Gastroesophageal sphincter (tissue), 3 donors: ENCODE measurements at regions not wholly inside any gene's neighbourhood (a gene's known extent, or its start where the extent isn't known, plus 50 kb on each side); places are given as distances from the start of the nearest gene placed in this dataset.

Experiments
- CTCF ChIP-seq, 4 experiments: fragments of 200-600 bp in 2 of 4; fragments of 450-650 bp in 2 of 4; sonication (generic) in 1 of 4; IDR thresholded peaks; one replicate each; pipeline ENCODE4 v1.5.1; 2017 to 2019; ENCODE audit warnings: antibody characterized with exemption in 4 of 4, mild to moderate bottlenecking in 2 of 4, moderate library complexity in 2 of 4
- POLR2A ChIP-seq, 2 donors: fragments of 450-650 bp; IDR thresholded peaks; one replicate each; pipeline ENCODE4 v1.6.1; 2017; ENCODE audit warnings: antibody characterized with exemption in 2 of 2, mild to moderate bottlenecking in 2 of 2, moderate library complexity in 1 of 2
- POLR2AphosphoS5 ChIP-seq: sonication (generic); formaldehyde crosslinking; IDR thresholded peaks from one replicate; pipeline ENCODE4 v1.6.1; 2017; ENCODE audit warnings: antibody characterized with exemption

GRCh38 chr17:83181991-83182619 is 102.7 kb downstream of the METRNL start:
- TF ChIP-seq CTCF (IDR thresholded peaks at IDR 0.05) (no peak), POLR2A (IDR thresholded peaks at IDR 0.05) (no peak), POLR2AphosphoS5 (no peak)
